Endometrium (tissue), 2 donors: ENCODE measurements at regions not wholly inside any gene's neighbourhood (a gene's known extent, or its start where the extent isn't known, plus 50 kb on each side); places are given as distances from the start of the nearest gene placed in this dataset.
"Not testable (repeated sequence)": the region's sequence is repeated elsewhere in the genome, so short reads cannot be mapped to it uniquely, and the experiment has no call there.

ENCODE experiments used
- FAIRE-seq: peaks from 2 replicates; lab custom pipeline; 2012; peaks lifted over from hg19 to GRCh38; lab: Jason Lieb, UNC
- donor health status: control.
- donor health status: control.

DNA sequence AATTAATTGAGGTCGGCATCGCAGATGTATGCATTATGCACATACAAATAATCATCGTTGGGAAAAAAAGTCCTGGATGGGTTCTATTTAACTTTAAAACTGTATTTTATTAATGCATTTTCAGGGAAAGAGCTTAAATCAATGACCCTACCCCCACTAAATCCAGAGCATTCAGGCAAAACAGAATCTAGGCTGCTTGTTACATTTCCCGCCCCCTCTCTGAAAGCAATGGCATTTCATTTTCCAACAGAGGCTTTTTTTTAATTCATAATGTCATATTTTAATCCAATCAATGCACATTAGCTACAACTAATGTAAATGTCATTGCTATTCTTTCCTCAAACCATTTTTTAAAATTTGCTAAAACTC lies 117.4 kb upstream of the GRIA1 start:
- no peak for FAIRE-seq

DNA sequence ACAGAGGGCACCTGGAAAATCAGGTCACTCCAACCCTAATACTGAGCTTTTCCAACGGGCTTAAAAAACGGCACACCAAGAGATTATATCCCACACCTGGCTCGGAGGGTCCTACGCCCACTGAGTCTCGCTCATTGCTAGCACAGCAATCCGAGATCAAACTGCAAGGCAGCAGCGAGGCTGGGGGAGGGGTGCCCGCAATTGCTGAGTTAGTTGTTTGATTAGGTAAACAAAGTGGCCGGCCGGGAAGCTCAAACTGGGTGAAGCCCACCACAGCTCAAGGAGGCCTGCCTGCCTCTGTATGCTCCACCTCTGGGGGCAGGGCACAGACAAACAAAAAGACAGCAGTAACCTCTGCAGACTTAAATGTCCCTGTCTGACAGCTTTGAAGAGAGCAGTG lies 108.8 kb upstream of the GRIA1 start:
- FAIRE-seq: not testable (repeated sequence)

DNA sequence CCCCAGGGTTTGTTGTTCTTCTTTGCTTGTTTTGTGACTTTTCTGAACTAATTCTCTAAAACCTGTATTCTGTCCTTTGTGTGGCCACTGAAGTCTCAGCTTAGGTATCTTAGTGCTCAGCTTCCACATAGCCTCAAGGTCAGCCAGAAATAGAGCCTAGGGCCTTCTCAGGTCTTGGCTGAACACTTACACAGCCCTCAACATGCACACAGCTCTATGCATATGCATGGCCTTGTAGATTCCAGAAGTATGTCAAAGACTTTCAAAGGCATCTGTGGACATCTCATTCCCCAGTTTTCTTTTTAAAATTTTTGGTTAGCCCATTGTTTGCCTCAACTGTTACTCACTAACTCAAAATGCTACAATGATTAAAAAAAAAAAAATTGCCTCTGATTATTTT lies 99.9 kb upstream of the GRIA1 start:
- no peak for FAIRE-seq

DNA sequence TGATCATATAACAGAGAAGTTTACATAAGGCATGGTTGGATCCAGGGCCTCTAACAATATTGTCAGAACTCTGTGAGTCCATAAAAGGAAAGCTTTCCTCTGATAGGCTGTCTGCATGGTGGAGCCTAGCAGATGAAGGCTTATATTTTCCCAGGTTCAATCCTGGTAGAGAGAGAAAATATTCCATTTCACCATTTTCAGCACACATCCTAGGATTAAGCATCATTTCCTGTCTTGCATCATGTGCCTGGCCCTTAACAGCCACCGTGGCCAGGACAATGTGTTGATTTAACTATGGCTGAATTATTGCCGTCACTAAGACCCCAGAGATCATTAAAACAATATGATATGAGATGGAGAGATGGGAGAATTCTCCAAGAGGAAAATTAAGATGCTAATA lies 90.9 kb upstream of the GRIA1 start:
- FAIRE-seq: no peak

DNA sequence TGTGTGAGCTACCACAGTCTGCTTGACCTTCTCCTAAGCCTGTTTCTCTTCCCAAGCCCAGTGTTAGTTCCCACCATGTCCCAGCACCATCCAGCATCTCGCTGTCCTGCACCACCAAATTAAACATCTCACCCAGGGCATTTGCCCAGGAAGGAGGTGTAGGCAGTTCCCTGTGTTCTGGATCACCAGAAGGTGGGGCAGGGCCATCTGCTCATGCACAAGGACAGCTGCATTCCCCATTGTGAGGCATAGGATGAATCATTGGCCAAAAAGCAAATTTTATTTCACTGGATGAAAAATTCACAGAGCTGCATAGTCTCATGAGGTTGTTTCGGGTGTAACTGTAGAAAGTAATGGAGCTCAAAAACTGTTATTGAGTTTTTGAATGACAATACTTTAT lies 89.5 kb upstream of the GRIA1 start:
- no peak for FAIRE-seq

DNA sequence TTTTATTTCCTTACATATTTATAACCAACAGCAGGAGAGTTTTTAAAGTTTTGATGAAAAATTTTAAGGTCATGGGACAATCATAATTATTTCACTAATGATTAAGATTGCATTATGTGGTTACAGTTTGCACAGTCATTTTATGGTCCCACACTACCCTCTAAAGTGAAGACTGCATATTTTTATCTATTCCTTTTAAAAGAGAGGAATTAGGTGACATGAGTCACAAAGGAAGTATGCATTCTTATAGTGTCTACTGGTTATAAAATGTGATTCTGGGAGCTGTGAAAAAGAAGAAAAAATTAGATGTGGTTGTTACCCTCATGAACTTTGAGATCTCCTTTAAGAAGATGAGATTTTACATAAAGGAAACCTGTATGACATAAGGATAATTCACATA lies 87.9 kb upstream of the GRIA1 start:
- no peak for FAIRE-seq

DNA sequence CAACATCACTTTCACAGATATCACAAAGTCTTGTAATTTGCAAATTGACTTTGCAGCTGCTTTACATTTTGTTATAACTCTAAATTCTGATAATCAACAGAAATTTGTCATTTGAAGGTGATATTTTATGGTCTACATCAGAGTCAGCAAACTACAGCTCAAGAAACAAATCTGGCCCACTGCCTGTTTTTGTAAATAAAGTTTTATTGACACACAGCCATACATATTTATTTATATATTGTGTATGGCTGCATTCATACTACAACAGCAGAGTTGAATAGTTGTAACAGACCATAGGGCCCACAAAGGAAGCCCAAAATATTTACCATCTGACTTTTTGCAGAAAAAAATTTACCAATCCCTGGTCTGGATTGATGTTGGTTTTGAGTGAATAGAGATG lies 87.0 kb upstream of the GRIA1 start:
- FAIRE-seq: no peak

DNA sequence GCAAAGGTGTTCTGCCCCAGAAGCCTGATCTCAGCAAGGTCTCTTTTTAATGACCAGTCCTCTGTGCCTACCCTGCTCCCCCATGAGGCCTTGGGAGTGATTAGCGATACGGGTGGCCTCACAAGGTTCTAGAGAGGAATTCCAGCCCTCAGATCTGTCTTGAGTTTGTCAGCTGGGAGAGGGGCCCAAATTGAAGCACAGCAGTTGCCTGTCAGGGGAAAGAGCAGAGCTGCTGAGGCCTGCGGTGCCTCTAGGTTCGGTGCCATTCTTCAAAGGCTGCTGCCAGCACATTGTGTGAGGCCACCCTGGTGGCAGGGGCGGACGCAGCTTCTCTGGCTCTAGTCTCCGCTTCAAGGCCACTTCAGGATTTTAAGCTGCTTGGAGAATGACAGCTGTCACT lies 85.7 kb upstream of the GRIA1 start:
- FAIRE-seq: no peak

DNA sequence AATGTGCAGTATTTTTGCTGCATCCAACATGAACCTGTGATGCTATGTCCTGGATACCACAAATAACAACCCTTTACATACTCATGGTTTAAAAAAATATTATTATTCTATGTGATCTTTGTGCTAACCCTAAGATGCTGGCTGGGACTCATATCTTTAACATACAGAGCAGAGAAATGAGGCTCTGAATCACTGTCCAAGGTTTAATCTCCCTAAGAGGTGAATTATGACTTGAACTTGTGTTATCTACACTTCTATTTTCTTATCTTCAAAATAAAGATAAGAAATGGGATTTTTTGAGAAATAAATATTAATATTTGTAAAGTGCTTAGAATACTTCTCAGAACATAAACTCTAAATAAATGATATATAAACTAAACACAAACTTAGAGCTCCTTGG lies 68.8 kb upstream of the GRIA1 start:
- no peak for FAIRE-seq

DNA sequence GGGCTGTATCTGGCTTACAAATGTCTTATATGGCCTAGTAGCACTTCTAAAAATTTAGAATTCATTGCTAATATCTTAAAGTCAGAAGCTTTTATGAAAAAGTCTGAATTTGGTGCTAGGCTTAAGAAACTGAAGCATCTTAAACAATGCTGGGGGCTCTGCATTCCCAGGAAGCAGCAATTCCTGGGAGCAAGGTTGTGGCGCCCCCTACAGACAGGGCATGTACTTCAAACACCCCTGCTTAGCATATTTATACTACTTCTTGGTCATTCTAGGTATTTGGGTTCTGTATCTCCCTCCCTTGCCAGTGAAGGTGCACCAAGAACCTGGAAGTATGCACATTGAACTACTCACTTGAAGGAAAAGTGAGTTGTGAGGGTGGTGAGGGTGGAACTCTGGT lies 64.6 kb upstream of the GRIA1 start:
- no peak for FAIRE-seq

DNA sequence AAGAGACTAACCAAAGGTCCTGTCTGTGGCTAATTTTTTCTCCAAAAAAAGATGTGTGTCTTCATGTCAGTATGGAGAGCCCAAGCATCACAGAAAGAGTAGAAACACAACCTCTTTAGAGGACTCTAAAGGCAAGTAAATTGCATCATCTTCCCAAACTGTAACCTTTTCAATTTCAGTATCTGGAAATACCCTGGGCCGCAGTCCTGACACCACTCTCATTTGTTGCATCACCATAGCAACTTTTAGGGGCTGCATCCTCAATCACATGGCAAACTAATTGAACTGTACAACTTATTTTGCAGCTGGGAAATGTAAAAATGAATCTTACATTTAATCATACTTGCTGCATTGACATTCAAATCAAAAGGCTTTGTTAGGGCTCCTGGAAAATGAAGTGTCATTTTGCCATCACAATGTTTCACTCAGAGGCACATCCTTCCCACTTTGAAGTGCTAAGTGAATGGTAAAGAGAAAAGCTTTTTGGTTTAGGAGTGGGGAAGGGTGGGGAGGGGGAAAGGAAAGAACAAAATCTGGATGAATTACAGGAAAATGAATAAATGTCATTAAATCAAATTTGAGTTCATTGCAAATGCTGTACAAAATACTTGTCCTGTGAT lies 60.6 kb upstream of the GRIA1 start:
- FAIRE-seq: no peak

DNA sequence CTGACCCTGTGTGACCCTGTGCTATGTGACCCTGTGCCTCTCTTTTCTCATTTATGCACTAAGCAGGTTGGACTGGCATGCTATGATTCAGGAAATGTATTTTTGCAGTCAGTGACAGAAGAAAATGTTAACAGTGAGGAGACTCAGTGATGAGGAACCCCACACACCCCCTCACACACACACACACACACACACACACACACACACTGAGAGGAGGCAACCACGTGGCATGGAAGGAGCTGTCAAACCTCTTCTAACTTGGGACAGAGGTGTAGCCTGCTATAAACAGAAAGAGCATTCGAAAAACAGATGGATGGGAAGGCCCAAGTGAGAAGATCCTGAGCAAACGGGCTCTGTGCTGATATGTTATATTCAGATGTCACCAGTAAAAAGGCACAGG lies 57.9 kb upstream of the GRIA1 start:
- FAIRE-seq: no peak

DNA sequence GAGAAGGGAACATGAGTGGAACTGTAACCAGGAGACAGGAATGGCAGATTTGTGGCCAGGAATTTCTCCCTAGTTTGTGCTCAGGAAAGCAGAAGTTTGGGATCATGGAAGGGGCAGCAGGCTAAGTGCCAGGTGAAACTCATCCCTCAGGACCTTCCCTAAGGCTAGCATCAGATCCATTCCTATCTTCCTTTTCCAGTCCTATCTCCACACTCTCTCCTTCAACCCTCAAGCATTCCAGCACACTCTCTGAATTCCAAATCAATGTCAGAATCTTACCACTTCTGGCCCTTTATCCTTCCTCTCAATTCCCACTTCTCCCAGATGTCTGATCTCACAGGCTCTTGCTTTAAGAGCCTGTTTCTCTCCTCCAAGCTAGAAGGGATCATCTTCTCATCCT lies 53.2 kb upstream of the GRIA1 start:
- no peak for FAIRE-seq

DNA sequence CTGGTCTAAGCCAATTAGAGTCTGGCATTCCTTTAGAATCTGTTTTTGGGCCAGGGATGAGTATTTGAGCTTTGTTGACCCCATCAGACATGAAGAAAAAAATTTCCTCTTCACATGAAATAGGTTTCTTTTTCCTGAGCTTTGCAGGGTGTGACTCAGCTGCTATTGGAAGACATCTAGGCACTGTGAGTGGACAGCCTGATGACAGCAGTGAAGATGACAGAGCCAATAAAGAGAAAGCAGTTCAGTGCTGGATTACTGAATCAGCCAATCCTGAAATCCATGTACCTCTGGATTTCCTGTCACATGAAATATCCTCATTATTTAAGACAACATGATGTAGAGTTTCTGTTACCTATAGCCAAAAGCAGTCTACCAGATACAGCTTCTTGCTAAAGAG lies 51.3 kb upstream of the GRIA1 start:
- FAIRE-seq: no peak
